ENCODE measurements at regions not wholly inside any gene's neighbourhood (a gene's known extent, or its start where the extent isn't known, plus 50 kb on each side); places are given as distances from the start of the nearest gene placed in this dataset.

DNA sequence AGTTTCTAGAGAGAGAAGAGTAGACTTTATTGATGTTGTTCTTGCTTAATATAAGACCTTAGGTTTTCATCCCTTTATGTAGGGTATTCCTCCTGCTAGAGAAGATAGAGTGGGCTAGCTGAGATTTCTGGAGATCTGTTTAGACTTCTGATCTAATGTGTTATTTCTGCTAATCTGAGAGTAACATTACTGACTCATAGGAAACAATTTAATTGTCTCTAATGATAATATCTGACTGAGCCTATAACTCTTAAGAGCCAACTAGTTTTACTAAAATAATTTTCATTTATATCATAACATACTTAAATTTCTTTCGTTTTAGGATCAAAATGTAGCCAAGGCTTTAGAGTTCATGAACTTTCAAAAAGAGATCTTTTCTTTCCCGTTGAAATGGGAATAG, 618.7 kb upstream of the ZEB2 start:
- no peak for DNase-seq (ENCODE audit: low spot score)

DNA sequence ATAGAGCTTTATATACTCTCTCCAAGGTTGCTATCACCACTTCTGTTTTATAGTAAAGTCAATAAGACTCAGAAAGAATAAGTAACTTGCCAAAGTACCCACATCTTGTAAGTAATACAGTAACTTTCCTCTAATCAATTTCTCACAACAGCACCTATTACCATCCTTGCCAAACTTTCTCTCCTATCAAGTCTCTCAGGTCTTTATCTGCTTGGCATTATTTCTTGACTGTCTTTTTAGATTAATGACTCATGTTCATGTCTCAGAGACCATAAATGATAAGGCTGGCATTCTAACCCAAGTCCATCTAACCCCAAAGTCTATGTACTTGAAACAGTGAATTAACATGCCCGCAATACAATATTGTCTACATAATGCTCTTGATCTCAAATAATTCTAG, 618.0 kb upstream of the ZEB2 start:
- no peak for DNase-seq (ENCODE audit: low spot score)

DNA sequence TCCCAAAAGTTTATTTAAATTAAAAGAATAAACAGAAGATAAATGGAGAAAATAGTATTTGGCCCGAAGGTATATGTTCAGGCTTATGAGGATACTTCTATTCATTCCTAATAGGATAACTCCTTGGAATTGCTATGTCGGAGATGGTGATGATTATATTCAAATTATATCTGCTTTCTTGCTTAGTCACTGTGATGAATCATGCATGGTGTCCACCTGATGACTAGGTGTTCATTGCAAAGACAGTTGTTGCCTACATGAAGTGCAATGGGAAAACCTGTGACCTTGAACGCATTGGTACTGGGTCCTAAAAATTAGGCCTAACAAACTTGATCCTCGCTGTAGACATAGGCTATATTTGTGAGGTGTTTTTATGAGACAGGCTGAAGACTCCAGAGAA, 617.3 kb upstream of the ZEB2 start:
- DNase-seq (ENCODE audit: low spot score): peak; percentile 41

DNA sequence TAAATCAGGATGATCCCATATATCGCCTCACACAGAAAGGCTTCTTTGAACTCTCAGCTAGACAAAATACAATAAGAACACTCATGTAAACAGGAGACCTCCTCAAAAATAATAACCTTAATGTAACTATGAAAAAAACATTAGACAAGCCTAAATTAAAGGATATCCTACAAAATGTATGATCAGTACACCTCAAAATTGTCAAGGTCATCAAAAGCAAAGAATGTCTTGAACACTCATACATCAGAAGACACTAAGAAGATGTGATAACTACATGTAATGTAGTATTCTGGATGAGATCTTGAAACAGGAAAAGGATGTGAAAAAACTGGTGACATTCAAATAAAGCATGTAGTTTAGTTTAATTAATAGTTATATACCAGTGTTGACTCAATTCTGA, 616.8 kb upstream of the ZEB2 start:
- no peak for DNase-seq (ENCODE audit: low spot score)

DNA sequence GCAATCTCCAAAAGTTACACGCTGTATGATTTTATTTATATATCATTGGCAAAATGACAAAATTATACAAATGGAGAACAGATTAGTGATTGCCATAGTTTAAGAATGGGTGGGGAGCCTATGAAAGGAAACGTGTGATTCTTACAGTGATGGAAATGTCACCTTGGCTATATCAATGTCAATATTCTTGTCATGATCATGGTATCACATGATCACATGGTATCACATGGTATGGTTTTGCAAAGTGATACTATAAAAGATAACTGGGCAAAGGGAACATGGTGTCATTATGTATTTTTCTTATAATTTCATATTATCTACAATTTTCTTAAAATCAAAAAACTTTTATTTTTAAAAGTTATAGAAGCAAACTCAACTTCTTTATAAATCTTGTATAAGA, 606.2 kb upstream of the ZEB2 start:
- no peak for DNase-seq (ENCODE audit: low spot score)

DNA sequence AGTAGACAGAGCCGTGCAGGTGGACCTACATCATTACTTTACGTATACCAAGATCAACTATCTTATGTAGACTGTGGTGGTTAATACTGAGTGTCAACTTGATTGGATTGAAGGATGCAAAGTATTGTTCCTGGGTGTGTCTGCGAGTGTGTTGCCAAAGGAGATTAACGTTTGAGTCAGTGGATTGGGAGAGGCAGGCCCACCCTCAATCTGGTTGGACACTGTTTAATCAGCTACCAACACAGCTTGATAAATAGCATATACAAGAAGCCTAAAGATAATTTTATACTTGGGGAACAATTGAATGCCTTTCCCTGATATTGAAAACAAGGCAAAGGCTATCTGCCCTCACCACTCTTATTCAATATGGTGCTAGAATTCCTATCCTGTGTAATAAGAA, 604.2 kb upstream of the ZEB2 start:
- no peak for DNase-seq (ENCODE audit: low spot score)

DNA sequence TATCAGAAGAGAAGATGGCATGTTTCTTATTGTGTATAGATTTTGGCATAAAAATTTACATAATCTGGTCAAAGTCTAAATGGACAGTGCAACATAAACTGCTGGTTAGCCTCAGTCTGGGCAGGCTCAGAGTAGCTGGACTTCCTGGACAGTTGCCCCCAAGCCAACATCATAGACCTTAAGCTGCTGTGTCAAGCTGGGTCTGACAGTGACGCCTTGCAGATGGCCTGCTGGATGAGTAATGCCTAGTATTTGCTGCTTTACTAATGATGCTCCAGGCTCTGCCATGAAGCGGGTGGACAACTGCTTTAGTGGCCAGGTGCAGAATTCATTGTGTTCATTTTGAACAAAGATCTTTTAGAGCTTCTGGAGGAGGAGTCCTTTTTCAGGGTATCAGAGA, 603.7 kb upstream of the ZEB2 start:
- no peak for DNase-seq (ENCODE audit: low spot score)

DNA sequence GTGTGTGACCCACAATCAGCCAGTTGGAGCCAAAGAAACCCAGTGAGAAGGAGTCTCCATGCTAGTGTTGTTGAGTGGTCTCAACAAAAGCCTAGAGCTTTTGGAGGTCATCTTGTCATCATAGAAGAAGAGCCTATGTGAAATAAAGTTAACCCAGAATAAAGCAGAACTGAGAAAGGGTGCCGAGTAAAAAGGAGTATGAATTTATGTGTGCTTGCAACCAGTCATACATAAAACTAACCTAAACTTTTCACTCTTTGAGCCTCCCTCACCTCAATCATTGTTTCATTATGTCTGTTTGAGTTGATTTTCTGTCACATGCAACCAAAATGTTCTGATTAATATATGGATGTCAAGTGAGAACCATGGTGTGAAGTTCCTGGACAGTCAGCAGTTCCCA, 599.3 kb upstream of the ZEB2 start:
- DNase-seq (ENCODE audit: low spot score): no peak

DNA sequence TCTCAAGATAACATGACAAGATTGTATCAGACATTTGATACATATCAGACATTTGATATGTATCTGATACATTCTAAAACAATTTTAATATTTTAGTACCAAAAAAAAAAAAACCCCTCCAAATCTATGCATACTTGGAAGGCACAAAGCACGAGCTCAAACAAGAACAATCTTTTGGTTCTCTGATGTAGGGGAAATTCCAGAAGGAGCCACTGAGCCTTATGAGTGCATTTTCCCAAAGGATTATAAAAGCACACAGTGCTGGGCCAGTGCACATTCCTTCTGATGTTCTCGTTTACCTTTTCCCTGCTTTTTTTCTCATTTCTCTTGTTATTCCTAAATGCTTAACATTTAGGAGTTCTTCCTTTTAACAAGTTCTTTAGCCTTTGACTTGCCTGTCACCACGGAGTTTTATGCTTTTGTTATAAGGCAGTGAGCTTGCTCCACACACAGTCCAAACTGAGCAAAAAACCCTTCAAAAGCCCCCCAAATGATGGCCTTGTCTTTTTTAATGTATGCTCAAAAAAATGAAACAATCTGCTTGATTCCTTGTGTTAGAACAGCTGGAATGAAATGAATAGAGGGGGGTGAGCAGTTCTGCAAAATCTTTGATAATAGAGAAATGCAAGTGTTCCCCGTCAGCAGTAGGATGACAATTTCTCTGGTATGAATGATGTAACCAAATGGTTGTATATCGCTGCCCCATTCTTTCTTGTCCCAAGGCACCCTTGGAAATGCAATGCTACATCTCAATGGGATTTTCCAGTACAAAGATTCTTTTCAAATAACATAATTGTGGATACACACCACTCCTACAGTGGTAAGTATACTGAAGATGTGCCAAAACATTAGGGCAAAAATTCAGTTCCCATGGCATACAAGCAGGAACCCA, 597.2 kb upstream of the ZEB2 start:
- no peak for DNase-seq (ENCODE audit: low spot score)

DNA sequence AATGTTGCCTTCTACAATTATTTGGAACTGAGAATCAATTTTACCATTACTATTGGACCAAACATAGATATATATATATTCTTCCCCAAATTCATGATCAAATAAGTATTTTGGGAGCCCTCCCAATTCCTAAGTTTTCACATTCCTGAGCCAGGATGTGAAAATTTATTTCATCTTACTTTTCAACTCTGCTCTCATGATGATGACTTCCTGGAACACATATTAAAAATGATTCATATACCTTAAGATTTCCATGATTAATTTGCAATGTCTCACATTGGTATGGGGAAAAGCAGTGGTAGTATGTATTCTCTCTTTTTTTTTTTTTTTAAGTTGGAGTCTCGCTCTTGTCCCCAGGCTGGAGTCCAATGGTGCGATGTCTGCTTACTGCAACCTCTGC, 596.1 kb upstream of the ZEB2 start:
- DNase-seq (ENCODE audit: low spot score): no peak

DNA sequence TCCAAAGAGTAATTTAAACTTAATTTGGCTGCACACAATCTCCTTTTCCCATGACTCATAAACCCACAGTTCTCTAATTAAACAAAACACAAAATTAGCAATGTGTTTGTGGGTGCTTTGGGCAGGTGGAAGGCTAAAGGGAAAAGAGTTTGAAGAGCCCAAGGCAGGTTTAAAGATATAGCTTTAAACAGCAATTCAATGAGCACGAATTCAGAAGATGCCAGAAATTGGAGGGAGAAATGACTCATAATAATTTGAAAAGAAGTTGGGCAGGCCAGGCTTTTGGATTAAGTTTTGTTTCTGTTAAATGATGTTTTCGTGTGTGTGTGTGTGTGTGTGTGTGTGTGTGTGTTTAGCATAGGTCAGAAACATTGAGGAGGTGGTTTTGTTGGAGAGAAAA, 594.8 kb upstream of the ZEB2 start:
- no peak for DNase-seq (ENCODE audit: low spot score)

DNA sequence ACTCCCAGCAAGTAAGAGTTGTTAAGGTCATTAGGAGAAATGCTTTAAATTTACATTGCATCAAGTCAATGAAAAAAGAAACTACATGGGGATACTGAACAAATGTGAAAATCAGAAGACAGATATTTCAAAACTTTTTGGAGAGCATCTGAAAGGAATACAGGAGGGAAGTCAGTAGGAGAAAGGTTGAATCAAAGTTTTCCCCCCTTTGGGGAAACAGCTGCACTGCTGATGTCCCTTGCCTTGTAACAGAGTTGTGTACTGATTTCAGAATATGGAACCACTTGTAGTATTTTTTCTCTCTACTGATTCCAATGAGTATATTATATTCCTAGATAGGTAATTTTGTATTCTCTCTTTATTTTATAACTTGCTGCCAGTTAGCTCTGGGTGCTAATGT, 592.5 kb upstream of the ZEB2 start:
- no peak for DNase-seq (ENCODE audit: low spot score)

DNA sequence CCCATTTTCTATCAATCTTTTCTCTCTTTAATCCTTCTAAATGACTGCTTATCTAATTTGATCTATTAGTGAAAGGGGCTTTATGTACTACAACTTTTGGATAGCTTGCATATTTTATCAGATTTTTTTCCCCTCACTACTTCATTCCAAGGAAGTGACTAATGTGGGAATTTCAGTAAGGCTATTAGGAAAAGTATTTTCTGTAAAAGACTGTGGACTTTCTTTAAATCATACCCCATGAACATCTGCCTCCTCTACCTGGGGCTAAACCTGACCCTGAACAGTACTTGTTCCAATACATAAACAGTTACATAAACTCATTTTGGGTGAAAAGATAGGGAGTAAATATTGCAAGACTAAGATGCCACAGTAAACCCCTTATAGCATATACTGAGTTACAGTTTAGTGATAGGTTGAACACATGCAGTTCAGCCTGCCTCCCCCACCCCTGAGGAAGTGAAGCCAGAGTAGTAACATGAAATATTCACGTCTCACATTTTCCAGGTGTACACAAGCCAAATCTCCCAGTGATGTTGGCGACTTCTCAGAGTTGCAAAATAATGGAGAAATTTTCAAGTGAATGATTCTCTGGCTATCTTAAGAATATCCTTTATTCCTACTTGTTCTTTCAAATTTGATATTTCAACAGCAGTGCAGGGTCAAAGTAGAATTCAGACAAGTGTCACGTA, 590.9 kb upstream of the ZEB2 start:
- DNase-seq (ENCODE audit: low spot score): peak; percentile 38

DNA sequence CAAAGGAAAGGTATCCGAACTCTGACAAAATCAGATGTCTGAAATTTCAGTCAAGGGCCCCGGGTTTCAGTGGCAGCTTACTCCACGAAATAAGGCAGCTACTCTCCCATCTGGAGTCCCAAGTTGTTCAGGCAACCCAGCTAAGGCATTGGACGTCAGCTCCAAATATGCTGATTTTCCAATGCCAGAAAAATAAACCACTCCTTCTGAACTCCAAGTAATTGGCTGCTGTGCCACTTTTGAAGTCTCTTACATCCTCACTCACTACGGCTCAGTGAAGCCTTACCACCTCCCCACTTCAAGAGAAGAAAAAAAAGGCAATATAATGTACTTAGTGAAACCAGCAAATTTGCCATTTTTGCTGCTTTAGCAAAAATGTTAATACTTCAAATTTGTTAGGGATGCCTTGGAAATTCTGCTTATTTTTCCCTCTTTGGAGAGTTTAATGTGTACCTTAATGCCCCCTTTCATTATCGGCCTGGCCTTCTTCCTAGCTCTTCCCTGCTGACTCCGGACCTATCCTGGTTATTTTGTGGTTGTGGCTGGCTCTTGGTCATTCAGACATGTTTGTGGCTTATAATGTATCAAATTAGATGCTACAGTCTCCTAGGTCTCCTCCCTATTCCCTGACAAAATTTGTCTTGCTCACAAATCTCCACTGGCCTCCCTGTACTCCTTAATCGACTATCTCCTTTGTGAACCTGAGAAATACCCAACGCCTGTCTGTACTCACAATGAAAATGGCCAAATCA, 589.2 kb upstream of the ZEB2 start:
- DNase-seq (ENCODE audit: low spot score): peak; percentile 28

DNA sequence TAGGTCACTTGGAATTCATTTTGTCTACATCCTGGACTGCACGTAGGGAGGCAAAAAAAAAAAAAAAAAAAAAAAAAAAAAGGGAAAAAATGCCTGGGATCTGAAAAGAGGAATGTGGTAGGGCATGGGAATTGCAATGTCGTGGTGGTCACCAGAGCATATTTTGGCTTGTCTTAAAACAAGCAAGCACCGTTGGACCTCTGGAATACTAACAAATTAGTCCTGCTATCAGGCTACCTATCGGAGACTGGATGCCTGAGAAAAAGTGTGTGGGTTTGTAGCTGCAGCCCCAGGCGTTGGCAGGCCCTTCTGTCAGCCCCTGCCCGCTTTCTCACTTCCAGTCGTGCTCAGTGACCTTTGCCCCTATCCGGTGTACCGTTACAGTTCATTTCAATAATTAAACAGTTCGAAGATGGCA, 588.5 kb upstream of the ZEB2 start:
- DNase-seq (ENCODE audit: low spot score): peak; percentile 49

DNA sequence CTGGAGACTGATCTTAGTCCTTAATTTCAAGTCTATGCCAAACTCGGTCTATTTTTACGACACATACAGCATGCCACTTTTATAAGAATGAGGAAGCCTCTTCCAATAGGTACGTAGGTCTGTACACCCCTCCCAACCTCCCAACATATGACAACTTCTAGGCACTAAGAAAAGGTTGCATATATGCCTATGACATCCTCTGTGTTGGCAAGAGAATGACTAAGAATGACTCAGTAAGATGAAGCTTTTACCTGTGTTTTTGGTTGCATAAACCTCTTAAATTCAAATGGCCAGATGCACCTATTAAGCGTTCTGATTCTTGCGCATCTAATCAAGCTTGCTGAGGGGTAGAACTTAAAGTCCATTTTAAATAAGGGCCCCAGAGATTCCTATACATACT, 586.4 kb upstream of the ZEB2 start:
- peak; percentile 37 for DNase-seq (ENCODE audit: low spot score)

DNA sequence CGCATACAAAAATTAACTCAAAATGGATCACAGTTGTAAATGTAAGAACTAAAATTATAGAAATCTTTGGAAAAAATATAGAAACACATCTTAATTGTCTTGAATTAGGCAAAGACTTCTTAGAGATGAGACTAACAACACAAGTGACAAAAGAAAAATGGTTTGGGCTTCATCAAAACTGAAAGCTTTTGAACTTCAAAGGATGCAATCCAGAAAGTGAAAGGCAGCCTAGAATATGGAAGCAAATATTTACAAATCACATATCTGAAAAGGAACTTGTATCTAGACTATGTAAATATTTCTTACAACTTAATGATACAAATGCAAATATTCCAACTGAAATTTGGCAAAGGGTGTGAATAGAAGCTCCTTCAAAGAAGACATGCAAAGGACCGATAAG, 582.8 kb upstream of the ZEB2 start:
- DNase-seq (ENCODE audit: low spot score): no peak

DNA sequence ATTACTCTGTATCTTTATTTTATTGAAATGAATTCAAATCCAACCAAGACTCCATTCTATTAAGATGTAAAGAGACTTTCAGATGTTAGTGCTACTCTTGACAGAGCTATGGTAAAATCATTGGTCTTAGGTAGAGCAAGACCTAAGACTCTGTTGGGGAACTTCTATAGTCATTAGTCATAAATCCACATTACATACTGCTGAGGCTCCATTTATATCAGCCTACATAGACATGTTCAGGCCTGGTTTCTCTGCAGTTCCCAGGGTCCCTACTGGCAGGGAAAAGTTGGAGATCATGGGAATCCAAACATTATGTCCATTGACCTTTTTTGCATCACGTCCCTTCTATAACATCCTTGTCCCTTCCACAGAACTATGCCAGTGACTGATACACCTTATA, 580.4 kb upstream of the ZEB2 start:
- no peak for DNase-seq (ENCODE audit: low spot score)

DNA sequence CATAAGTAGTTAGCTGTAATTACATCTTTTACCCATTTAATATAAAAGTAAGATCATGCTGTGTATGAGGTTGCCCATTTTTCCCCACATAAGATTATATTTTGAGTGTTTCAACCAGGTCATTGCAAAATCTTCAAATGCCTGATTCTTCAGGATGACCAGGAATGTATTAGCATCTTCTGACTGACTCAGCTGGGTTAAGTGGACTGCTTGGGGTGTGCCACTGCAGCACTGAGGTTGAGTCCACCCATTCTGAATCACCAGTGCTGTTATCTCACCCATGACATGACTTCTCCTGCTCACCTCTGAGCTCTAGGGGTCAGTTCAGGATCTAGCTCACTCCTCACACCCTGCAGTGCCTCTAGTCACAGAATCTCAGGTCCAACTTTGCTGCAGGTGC, 576.7 kb upstream of the ZEB2 start:
- peak; percentile 82 for DNase-seq (ENCODE audit: low spot score)

DNA sequence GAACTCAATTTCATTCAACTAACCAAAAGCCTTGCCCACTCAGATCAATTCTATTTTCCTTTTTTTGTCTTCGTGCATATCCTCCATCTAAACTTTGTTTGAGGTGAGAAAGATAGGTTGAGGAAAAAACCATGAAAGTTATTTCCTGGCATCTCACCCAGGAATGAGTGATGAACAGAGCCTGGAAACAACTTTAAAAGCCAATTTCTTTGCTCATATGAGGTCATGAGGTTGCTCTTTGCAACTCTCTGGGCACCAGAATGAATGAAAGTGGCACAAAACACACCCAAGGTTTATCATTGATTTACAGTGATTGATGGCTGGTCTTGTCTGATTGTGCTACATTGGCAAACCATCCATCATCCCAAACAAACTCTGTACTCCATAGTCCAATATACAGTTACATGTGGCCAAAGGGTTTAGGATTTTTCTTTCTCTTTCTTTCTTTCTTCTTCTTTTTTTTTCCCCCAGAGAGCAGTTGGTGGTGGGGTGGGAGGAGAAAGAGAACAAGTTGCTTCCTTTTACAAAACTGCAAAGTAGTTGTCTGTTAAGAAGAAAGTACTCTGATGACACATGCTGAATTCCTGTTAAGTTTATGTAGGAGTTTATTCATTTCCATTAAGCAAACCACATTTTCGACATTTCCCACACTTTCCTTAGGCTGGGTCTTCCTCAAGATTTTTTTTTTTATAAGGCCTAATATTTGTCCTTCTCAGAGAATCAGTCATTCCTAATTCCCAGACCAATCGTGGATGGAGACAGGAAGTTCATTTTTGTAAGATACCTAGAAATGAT, 575.9 kb upstream of the ZEB2 start:
- DNase-seq (ENCODE audit: low spot score): peak; percentile 44

DNA sequence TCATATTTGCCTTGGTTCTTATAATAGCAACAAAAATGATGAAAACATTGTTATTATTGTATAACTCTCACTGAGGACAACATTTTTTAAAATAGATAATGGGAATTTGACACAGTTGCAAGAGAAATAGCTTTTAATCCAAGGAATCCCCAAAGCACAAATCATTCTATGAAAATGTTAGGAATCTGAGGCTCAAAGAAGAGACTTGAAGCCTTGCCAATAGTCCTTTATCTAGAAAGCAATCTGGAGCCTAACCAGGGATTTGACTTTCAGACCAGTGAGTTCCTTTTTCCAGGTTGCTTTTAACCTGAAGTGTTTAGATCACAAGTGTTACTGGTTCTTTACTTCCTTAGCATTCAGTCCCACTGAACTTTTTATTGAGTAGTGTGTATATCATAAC, 574.5 kb upstream of the ZEB2 start:
- peak; percentile 19 for DNase-seq (ENCODE audit: low spot score)

DNA sequence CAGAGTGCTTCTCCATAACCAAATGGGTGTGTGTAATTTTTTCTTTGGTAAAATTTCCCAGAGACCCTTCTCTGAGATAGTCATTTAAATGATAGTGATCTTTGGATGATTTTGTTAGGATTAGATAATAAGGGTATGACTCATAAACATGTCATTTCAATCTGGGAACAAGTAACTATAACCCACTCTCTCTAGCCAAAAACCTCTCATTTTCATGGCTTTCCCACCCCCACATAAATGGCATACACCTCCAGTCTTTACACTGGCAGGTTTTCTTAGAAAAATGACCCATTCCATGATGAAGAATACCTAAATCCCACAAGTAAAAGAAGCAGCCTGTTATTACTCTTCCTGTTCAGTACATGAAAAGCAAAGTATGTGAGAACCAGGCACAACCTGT, 572.0 kb upstream of the ZEB2 start:
- no peak for DNase-seq (ENCODE audit: low spot score)

Measured in kidney tubule cell (primary cell).